ENCODE measurements at regions not wholly inside any gene's neighbourhood (a gene's known extent, or its start where the extent isn't known, plus 50 kb on each side); places are given as distances from the start of the nearest gene placed in this dataset.
"Not testable (repeated sequence)": the region's sequence is repeated elsewhere in the genome, so short reads cannot be mapped to it uniquely, and the experiment has no call there.

DNA sequence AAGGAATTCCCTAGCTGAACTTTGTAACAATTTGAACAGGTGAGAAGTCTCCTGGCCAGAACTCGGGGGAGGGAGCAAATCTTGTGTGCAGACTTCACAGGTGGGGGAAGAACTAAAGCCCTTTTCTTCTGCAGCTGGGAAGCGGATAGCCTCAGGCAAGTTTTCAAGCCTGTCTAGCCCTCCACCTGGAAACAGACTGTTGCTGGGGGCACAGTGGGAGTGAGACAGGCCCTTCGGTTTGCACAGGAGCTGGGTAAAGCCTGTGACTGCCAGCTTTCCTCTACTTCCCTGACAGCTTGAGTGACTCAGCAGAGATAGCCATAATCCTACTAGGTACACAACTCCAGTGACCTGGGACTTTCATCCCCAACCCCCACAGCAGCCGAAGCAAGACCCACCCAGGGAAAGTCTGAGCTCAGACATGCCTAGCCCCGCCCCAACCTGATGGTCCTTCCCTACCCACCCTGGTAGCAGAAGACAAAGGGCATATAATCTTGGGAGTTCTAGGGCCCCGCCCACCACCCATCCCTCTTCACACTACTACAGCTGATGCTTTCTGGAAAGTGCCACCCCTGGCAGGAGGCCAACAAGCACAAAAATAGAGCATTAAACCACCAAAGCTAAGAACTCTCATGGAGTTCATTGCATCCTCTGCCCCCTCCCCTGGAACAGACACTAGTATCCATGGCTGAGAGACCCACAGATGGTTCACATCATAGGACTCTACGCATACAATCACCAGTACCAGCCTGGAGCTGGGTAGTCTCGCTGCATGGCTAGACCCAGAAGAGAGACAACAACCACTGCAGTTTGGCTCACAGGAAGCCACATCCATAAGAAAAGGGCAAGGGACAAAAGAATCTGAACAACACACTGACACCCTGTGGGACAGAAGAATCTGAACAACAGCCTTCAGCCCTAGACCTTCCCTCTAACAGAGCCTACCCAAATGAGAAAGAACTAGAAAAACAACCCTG is 479.0 kb downstream of the RAP2B start:
- Histone ChIP-seq H3K36me3 (ENCODE audit: insufficient read depth) (no peaks in the 10 kb centered on the region), H3K79me2 (ENCODE audit: insufficient read depth, low read depth) (no peaks in the 10 kb centered on the region), H4K20me1 (ENCODE audit: insufficient read depth) (no peaks in the 10 kb centered on the region), H3K27me3 (ENCODE audit: insufficient read depth, low read depth) (no peaks in the 10 kb centered on the region), H3K9ac (no peak overlapping the region), H3K4me3 (IDR thresholded peaks at IDR 0.05; ENCODE audit: insufficient read depth, low read depth, low read length) (no peak overlapping the region), H3K4me2 (no peak overlapping the region), H2AFZ (ENCODE audit: low read depth) (no peak overlapping the region), H3K27ac (no peak overlapping the region), H3K4me1 (ENCODE audit: low read depth, poor library complexity, severe bottlenecking) (no peaks in the 10 kb centered on the region)
- TF ChIP-seq, protein P1, sequence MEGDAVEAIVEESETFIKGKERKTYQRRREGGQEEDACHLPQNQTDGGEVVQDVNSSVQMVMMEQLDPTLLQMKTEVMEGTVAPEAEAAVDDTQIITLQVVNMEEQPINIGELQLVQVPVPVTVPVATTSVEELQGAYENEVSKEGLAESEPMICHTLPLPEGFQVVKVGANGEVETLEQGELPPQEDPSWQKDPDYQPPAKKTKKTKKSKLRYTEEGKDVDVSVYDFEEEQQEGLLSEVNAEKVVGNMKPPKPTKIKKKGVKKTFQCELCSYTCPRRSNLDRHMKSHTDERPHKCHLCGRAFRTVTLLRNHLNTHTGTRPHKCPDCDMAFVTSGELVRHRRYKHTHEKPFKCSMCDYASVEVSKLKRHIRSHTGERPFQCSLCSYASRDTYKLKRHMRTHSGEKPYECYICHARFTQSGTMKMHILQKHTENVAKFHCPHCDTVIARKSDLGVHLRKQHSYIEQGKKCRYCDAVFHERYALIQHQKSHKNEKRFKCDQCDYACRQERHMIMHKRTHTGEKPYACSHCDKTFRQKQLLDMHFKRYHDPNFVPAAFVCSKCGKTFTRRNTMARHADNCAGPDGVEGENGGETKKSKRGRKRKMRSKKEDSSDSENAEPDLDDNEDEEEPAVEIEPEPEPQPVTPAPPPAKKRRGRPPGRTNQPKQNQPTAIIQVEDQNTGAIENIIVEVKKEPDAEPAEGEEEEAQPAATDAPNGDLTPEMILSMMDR (conservative IDR thresholded peaks at IDR 0.05; ENCODE audit: low read depth, low read length) = no peak

DNA sequence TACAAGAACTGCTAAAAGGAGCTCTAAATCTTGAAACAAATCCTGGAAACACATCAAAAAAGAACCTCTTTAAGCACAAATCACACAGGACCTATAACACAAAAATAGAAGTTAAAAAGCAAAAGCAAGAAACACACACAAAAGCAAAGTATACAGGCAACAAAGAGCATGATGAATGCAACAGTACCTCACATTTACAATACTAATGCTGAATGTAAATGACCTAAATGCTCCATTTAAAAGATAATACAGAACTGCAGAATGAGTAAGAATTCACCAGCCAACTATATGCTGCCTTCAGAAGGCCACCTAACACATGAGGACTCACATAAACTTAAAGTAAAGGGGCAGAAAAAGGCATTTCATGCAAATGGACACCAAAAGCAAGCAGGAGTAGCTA is 478.6 kb upstream of the ARHGEF26 start:
- not testable (repeated sequence) for H3K79me2 ChIP-seq (ENCODE audit: insufficient read depth, low read depth); H2AFZ ChIP-seq (ENCODE audit: low read depth); H3K27me3 ChIP-seq (ENCODE audit: insufficient read depth, low read depth); H3K4me1 ChIP-seq (ENCODE audit: low read depth, poor library complexity, severe bottlenecking); H3K9ac ChIP-seq; H3K27ac ChIP-seq; H4K20me1 ChIP-seq (ENCODE audit: insufficient read depth); H3K4me3 ChIP-seq (IDR thresholded peaks at IDR 0.05; ENCODE audit: insufficient read depth, low read depth, low read length); H3K36me3 ChIP-seq (ENCODE audit: insufficient read depth); H3K4me2 ChIP-seq

DNA sequence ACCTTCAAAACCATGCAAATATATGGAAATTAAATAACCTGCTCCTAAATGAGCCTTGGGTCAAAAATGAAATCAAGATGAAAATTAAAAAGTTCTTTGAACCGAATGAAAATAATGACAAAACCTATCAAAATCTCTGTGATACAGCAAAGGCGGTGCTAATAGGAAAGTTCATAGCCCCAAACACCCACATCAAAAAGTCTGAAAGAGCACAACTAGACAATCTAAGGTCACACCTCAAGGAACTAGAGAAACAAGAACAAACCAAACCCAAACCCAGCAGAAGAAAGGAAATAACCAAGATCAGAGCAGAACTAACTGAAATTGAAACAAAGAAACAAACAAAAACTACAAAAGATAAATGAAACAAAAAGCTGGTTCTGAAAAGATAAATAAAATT is 477.7 kb upstream of the ARHGEF26 start:
- H3K4me3 ChIP-seq (IDR thresholded peaks at IDR 0.05; ENCODE audit: insufficient read depth, low read depth, low read length); H3K4me1 ChIP-seq (ENCODE audit: low read depth, poor library complexity, severe bottlenecking): not testable (repeated sequence)

DNA sequence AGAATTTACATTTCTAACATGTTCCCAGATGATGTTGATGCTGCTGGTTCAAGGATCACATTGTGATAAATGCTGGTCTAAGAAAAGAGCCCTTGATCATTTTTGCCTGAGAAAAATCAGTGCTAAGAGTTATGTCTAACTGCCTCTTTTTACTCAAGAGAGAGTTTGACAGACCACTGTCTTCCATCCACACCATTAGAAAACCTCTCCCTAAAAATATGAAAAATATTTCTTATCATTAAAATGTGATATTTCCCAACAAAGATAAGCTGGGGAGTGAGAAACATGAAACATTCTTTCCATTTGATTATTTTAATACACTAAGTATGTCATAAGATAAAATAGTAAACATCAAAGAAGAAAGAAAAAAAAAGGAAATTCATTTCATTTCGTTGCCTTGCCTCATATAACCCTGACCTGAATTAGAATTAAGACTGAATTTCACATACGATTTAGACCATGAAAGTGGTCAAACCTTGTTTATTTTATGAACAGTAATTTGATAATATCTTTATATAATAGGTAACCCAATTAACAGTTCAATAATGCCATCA is 471.8 kb upstream of the ARHGEF26 start:
- no peak overlapping the region for H3K27ac ChIP-seq
- H3K4me3 ChIP-seq (IDR thresholded peaks at IDR 0.05; ENCODE audit: insufficient read depth, low read depth, low read length) = no peak overlapping the region
- no peaks in the 10 kb centered on the region for H3K79me2 ChIP-seq (ENCODE audit: insufficient read depth, low read depth)
- TF ChIP-seq, protein P1 (conservative IDR thresholded peaks at IDR 0.05; ENCODE audit: low read depth, low read length) = no peak
- H4K20me1 ChIP-seq (ENCODE audit: insufficient read depth) = no peaks in the 10 kb centered on the region
- no peaks in the 10 kb centered on the region for H3K27me3 ChIP-seq (ENCODE audit: insufficient read depth, low read depth)
- no peak overlapping the region for H3K4me2 ChIP-seq
- no peaks in the 10 kb centered on the region for H3K36me3 ChIP-seq (ENCODE audit: insufficient read depth)
- no peaks in the 10 kb centered on the region for H3K4me1 ChIP-seq (ENCODE audit: low read depth, poor library complexity, severe bottlenecking)
- no peak overlapping the region for H3K9ac ChIP-seq
- no peak overlapping the region for H2AFZ ChIP-seq (ENCODE audit: low read depth)

More for the DNA sequence above, 477.7 kb upstream of the ARHGEF26 start:
- H3K79me2 ChIP-seq (ENCODE audit: insufficient read depth, low read depth); H2AFZ ChIP-seq (ENCODE audit: low read depth); H3K9ac ChIP-seq; H3K36me3 ChIP-seq (ENCODE audit: insufficient read depth); H3K4me2 ChIP-seq; H3K27me3 ChIP-seq (ENCODE audit: insufficient read depth, low read depth); H3K27ac ChIP-seq; H4K20me1 ChIP-seq (ENCODE audit: insufficient read depth): not testable (repeated sequence)

DNA sequence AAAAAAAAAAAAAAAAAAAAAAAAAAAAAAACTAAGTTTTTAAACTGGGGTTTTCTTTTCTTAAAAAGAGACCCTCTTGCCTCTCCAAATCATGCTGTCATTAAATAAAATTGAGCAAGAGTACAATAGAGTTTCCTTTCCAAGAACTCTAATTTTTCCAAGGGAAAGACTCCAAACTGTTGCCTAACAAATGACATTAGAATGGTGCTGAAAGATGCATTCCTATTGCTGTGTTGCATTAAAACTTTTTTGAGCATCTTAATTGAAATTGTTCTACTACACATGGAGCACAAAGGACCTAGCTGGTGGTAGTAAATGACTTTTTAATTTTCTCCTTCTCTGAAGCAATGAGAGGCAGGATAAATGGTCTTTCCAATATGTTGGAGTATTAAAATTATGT is 469.1 kb upstream of the ARHGEF26 start:
- H4K20me1 ChIP-seq (ENCODE audit: insufficient read depth) = no peaks in the 10 kb centered on the region
- no peak overlapping the region for H3K9ac ChIP-seq
- H2AFZ ChIP-seq (ENCODE audit: low read depth) = no peak overlapping the region
- H3K79me2 ChIP-seq (ENCODE audit: insufficient read depth, low read depth) = no peaks in the 10 kb centered on the region
- H3K27me3 ChIP-seq (ENCODE audit: insufficient read depth, low read depth) = no peaks in the 10 kb centered on the region
- TF ChIP-seq, protein P1 (conservative IDR thresholded peaks at IDR 0.05; ENCODE audit: low read depth, low read length) = no peak
- H3K4me1 ChIP-seq (ENCODE audit: low read depth, poor library complexity, severe bottlenecking) = no peaks in the 10 kb centered on the region
- H3K36me3 ChIP-seq (ENCODE audit: insufficient read depth) = no peaks in the 10 kb centered on the region
- no peak overlapping the region for H3K4me2 ChIP-seq
- H3K4me3 ChIP-seq (IDR thresholded peaks at IDR 0.05; ENCODE audit: insufficient read depth, low read depth, low read length) = no peak overlapping the region
- H3K27ac ChIP-seq = no peak overlapping the region
